ENCODE measurements at regions not wholly inside any gene's neighbourhood (a gene's known extent, or its start where the extent isn't known, plus 50 kb on each side); places are given as distances from the start of the nearest gene placed in this dataset.

DNA sequence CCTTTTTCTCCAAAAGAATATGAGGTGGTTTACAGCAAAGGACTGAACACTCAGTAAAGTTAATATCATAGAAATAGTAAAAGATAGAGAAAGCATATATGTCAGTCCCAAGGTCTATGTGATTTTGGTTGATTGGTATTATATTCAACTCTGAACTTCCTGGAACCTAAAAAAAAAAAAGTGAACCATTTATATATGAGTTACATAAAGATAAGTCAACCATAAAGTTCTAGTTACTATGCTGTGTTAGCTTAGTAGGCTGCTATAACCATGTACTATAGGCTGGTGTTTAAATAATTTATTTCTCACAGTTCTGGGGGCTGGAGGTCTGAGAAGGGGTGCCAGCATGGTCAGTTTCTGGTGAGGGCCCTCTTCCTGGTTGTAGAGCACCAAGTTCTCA lies 475.6 kb downstream of the KLF12 start:
- TF ChIP-seq, protein P1, sequence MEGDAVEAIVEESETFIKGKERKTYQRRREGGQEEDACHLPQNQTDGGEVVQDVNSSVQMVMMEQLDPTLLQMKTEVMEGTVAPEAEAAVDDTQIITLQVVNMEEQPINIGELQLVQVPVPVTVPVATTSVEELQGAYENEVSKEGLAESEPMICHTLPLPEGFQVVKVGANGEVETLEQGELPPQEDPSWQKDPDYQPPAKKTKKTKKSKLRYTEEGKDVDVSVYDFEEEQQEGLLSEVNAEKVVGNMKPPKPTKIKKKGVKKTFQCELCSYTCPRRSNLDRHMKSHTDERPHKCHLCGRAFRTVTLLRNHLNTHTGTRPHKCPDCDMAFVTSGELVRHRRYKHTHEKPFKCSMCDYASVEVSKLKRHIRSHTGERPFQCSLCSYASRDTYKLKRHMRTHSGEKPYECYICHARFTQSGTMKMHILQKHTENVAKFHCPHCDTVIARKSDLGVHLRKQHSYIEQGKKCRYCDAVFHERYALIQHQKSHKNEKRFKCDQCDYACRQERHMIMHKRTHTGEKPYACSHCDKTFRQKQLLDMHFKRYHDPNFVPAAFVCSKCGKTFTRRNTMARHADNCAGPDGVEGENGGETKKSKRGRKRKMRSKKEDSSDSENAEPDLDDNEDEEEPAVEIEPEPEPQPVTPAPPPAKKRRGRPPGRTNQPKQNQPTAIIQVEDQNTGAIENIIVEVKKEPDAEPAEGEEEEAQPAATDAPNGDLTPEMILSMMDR (IDR thresholded peaks at IDR 0.05; ENCODE audit: poor library complexity, severe bottlenecking) = no peak
- TF ChIP-seq, protein P2, sequence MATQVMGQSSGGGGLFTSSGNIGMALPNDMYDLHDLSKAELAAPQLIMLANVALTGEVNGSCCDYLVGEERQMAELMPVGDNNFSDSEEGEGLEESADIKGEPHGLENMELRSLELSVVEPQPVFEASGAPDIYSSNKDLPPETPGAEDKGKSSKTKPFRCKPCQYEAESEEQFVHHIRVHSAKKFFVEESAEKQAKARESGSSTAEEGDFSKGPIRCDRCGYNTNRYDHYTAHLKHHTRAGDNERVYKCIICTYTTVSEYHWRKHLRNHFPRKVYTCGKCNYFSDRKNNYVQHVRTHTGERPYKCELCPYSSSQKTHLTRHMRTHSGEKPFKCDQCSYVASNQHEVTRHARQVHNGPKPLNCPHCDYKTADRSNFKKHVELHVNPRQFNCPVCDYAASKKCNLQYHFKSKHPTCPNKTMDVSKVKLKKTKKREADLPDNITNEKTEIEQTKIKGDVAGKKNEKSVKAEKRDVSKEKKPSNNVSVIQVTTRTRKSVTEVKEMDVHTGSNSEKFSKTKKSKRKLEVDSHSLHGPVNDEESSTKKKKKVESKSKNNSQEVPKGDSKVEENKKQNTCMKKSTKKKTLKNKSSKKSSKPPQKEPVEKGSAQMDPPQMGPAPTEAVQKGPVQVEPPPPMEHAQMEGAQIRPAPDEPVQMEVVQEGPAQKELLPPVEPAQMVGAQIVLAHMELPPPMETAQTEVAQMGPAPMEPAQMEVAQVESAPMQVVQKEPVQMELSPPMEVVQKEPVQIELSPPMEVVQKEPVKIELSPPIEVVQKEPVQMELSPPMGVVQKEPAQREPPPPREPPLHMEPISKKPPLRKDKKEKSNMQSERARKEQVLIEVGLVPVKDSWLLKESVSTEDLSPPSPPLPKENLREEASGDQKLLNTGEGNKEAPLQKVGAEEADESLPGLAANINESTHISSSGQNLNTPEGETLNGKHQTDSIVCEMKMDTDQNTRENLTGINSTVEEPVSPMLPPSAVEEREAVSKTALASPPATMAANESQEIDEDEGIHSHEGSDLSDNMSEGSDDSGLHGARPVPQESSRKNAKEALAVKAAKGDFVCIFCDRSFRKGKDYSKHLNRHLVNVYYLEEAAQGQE (IDR thresholded peaks at IDR 0.05; ENCODE audit: borderline replicate concordance) = no peak

Measured in neural cell (in vitro differentiated cells).